GM19239 (cell line): ENCODE measurements at regions not wholly inside any gene's neighbourhood (a gene's known extent, or its start where the extent isn't known, plus 50 kb on each side); places are given as distances from the start of the nearest gene placed in this dataset.

Experiments
- DNase-seq: peaks from one replicate; pipeline ENCODE4 v3.0.0; 2011; ENCODE audit warnings: low spot score; ENCODE audit not compliant: insufficient read length
- FAIRE-seq: peaks from 2 replicates; lab custom pipeline; 2011; peaks lifted over from hg19 to GRCh38; lab: Jason Lieb, UNC

GRCh38 chr13:34675626-34676025 is 266.4 kb upstream of the NBEA start:
- FAIRE-seq (no peak), DNase-seq (no peak)

- DNase-seq (no peak), FAIRE-seq (no peak)
Measured at GRCh38 chr13:34678154-34678553, 263.9 kb upstream of the NBEA start.

GRCh38 chr13:34681405-34681955 is 260.6 kb upstream of the NBEA start:
- DNase-seq (no peak), FAIRE-seq (no peak)

- FAIRE-seq: no peak
- DNase-seq: no peak
Measured at GRCh38 chr13:34695063-34695462, 247.0 kb upstream of the NBEA start.

- FAIRE-seq: no peak
- DNase-seq: no peak
Measured at GRCh38 chr13:34696296-34696695, 245.8 kb upstream of the NBEA start.

- DNase-seq (no peak), FAIRE-seq (no peak)
Measured at GRCh38 chr13:34696741-34697140, 245.3 kb upstream of the NBEA start.

GRCh38 chr13:34698945-34699344 is 243.1 kb upstream of the NBEA start:
- FAIRE-seq (no peak), DNase-seq (no peak)

GRCh38 chr13:34700155-34700554 is 241.9 kb upstream of the NBEA start:
- DNase-seq (no peak), FAIRE-seq (no peak)

GRCh38 chr13:34701919-34702318 is 240.2 kb upstream of the NBEA start:
- no peak for FAIRE-seq
- no peak for DNase-seq

GRCh38 chr13:34708566-34709313 is 233.3 kb upstream of the NBEA start:
- FAIRE-seq: no peak
- DNase-seq: no peak

GRCh38 chr13:34719060-34719875 is 222.8 kb upstream of the NBEA start:
- no peak for DNase-seq
- FAIRE-seq: no peak

GRCh38 chr13:34720618-34721017 is 221.5 kb upstream of the NBEA start:
- FAIRE-seq (no peak), DNase-seq (no peak)

- FAIRE-seq: no peak
- DNase-seq: no peak
Measured at GRCh38 chr13:34721631-34722595, 220.2 kb upstream of the NBEA start.

GRCh38 chr13:34722922-34723321 is 219.1 kb upstream of the NBEA start:
- FAIRE-seq: no peak
- DNase-seq: no peak

GRCh38 chr13:34730961-34731360 is 211.1 kb upstream of the NBEA start:
- FAIRE-seq: no peak

GRCh38 chr13:34731486-34731885 is 210.6 kb upstream of the NBEA start:
- DNase-seq: no peak
- no peak for FAIRE-seq

More at GRCh38 chr13:34730961-34731360, 211.1 kb upstream of the NBEA start:
- no peak for DNase-seq

GRCh38 chr13:34733721-34734120 is 208.3 kb upstream of the NBEA start:
- no peak for DNase-seq
- no peak for FAIRE-seq

GRCh38 chr13:34734932-34735331 is 207.1 kb upstream of the NBEA start:
- DNase-seq (no peak), FAIRE-seq (no peak)

GRCh38 chr13:34738254-34738992 is 203.6 kb upstream of the NBEA start:
- FAIRE-seq: no peak
- no peak for DNase-seq
